ENCODE measurements at regions not wholly inside any gene's neighbourhood (a gene's known extent, or its start where the extent isn't known, plus 50 kb on each side); places are given as distances from the start of the nearest gene placed in this dataset.

DNA sequence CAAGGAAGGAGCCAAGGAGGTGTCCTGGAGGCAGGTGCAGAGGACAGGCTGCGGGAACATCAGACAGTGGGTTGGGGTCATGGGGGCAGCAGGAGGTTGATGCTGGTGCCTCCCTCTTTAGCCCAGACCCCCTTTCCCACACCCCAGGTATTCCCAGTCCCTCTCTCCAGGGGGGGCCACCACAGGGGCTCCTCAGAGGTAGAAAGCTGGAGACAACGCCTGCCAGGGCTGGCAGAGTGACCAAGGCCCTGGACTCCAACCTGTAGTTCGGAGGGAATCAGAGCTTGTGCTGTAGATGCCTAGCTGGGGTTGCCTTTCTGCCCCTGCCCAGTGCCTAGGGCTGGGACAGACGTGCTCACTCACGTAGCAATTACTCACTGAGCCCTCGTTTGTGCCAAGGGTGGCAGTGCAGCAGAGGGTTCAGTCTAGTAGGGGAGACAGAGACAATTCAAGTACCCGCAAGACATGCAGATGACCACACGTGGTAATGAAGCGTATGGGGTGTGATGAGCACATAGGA lies 148.2 kb downstream of the PTPRU start:
- Histone ChIP-seq H3K9ac (ENCODE audit: low read depth, low read length, poor library complexity, severe bottlenecking) (no peak overlapping the region), H3K9me2 (replicated peaks; ENCODE audit: low read depth, low read length) (no peaks in the 10 kb centered on the region), H2AFZ (ENCODE audit: low read length) (no peak overlapping the region), H3K9me3 (ENCODE audit: insufficient read depth, low read depth, low read length) (0 out of 2 replicates have a peak, but pooled peaks cover under 1% of the 10 kb centered on the region), H3K79me2 (ENCODE audit: insufficient read depth, low read length) (no peaks in the 10 kb centered on the region), H3K4me1 (ENCODE audit: insufficient read depth, low read length, poor library complexity, severe bottlenecking) (no peaks in the 10 kb centered on the region), H3K27me3 (ENCODE audit: insufficient read depth, low read length, poor library complexity, severe bottlenecking) (no peaks in the 10 kb centered on the region), H3K36me3 (ENCODE audit: insufficient read depth, low read length) (no peaks in the 10 kb centered on the region), H3K4me3 (ENCODE audit: low read length, poor library complexity, severe bottlenecking) (no peak overlapping the region), H4K20me1 (ENCODE audit: insufficient read depth, low read length, poor library complexity, severe bottlenecking) (no peaks in the 10 kb centered on the region), H3F3A (ENCODE audit: low read depth) (no peaks in the 10 kb centered on the region), H3K4me2 (ENCODE audit: low read depth, low read length, poor library complexity, severe bottlenecking) (no peak overlapping the region)
- TF ChIP-seq CTCF (conservative IDR thresholded peaks at IDR 0.05; ENCODE audit: low read length) (no peak), EZH2phosphoT487 (IDR thresholded peaks at IDR 0.05; ENCODE audit: borderline replicate concordance) (no peak)

DNA sequence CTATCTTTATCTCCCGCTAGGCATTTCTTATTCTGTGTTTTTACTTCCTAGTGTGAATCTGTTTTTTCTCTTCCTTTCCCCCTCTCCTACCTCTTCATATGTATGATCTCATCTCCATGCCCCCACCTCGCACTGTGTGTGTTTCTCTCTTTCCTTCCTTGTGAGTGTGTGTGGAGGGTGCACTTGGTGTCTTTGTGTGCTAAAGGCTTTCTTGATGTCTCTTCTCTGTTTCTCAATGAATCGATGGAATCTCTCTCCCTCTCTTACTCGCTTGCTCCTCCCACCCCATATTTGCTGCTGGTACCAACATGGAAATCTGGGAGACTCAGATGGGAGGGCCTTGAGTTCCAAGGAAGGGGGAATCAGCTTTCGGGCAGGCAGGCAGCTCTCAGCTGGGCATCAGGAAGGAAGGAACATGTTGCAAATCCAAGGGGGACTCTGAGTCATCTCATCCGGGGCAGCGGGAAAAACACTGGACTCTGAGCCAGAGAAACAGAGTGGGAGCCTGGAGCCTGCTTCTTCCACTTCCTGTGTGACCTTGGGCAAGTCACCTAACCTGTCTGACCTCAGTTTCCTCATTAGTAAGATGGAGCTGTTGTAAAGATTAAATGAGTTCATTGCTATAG lies 147.5 kb downstream of the PTPRU start:
- Histone ChIP-seq H3K9ac (ENCODE audit: low read depth, low read length, poor library complexity, severe bottlenecking) (no peak overlapping the region), H3K4me3 (ENCODE audit: low read length, poor library complexity, severe bottlenecking) (no peak overlapping the region), H3K4me2 (ENCODE audit: low read depth, low read length, poor library complexity, severe bottlenecking) (no peak overlapping the region), H3K79me2 (ENCODE audit: insufficient read depth, low read length) (no peaks in the 10 kb centered on the region), H3K4me1 (ENCODE audit: insufficient read depth, low read length, poor library complexity, severe bottlenecking) (no peaks in the 10 kb centered on the region), H3K9me3 (ENCODE audit: insufficient read depth, low read depth, low read length) (peaks cover 7% of the 10 kb centered on the region; the same call in 1 of the 2 replicates), H2AFZ (ENCODE audit: low read length) (no peak overlapping the region), H3K27me3 (ENCODE audit: insufficient read depth, low read length, poor library complexity, severe bottlenecking) (no peaks in the 10 kb centered on the region), H3F3A (ENCODE audit: low read depth) (no peaks in the 10 kb centered on the region), H4K20me1 (ENCODE audit: insufficient read depth, low read length, poor library complexity, severe bottlenecking) (no peaks in the 10 kb centered on the region), H3K36me3 (ENCODE audit: insufficient read depth, low read length) (no peaks in the 10 kb centered on the region), H3K9me2 (replicated peaks; ENCODE audit: low read depth, low read length) (no peaks in the 10 kb centered on the region)
- TF ChIP-seq EZH2phosphoT487 (IDR thresholded peaks at IDR 0.05; ENCODE audit: borderline replicate concordance) (no peak), CTCF (conservative IDR thresholded peaks at IDR 0.05; ENCODE audit: low read length) (no peak)

- H3K9me3 ChIP-seq (ENCODE audit: insufficient read depth, low read depth, low read length), result peaks cover 11% of the 10 kb centered on the region
- no peak overlapping the region for H3K4me2 ChIP-seq (ENCODE audit: low read depth, low read length, poor library complexity, severe bottlenecking)
- H3K36me3 ChIP-seq (ENCODE audit: insufficient read depth, low read length), result no peaks in the 10 kb centered on the region
- TF ChIP-seq EZH2phosphoT487 (IDR thresholded peaks at IDR 0.05; ENCODE audit: borderline replicate concordance) (no peak), CTCF (conservative IDR thresholded peaks at IDR 0.05; ENCODE audit: low read length) (no peak)
- no peak overlapping the region for H2AFZ ChIP-seq (ENCODE audit: low read length)
- no peaks in the 10 kb centered on the region for H3K79me2 ChIP-seq (ENCODE audit: insufficient read depth, low read length)
- no peaks in the 10 kb centered on the region for H4K20me1 ChIP-seq (ENCODE audit: insufficient read depth, low read length, poor library complexity, severe bottlenecking)
- H3K4me1 ChIP-seq (ENCODE audit: insufficient read depth, low read length, poor library complexity, severe bottlenecking), result no peaks in the 10 kb centered on the region
- H3K9me2 ChIP-seq (replicated peaks; ENCODE audit: low read depth, low read length), result no peaks in the 10 kb centered on the region
- no peaks in the 10 kb centered on the region for H3K27me3 ChIP-seq (ENCODE audit: insufficient read depth, low read length, poor library complexity, severe bottlenecking)
- no peak overlapping the region for H3K9ac ChIP-seq (ENCODE audit: low read depth, low read length, poor library complexity, severe bottlenecking)
- no peaks in the 10 kb centered on the region for H3F3A ChIP-seq (ENCODE audit: low read depth)
- H3K4me3 ChIP-seq (ENCODE audit: low read length, poor library complexity, severe bottlenecking), result no peak overlapping the region
Observed at GRCh38 chr1:29382851-29383745, 146.8 kb downstream of the PTPRU start.
